ENCODE measurements at regions not wholly inside any gene's neighbourhood (a gene's known extent, or its start where the extent isn't known, plus 50 kb on each side); places are given as distances from the start of the nearest gene placed in this dataset.
A peak's percentile ranks its signal among the peaks of the same experiment; 100 is the strongest.
"Not testable (repeated sequence)": the region's sequence is repeated elsewhere in the genome, so short reads cannot be mapped to it uniquely, and the experiment has no call there.

GRCh38 chr4:58070726-58071125, 960.5 kb upstream of the IGFBP7 start:
- DNase-seq (ENCODE audit: low read depth), result no peak

- no peak for DNase-seq (ENCODE audit: low read depth)
Observed at GRCh38 chr4:58064653-58065052, 954.5 kb upstream of the IGFBP7 start.

DNA sequence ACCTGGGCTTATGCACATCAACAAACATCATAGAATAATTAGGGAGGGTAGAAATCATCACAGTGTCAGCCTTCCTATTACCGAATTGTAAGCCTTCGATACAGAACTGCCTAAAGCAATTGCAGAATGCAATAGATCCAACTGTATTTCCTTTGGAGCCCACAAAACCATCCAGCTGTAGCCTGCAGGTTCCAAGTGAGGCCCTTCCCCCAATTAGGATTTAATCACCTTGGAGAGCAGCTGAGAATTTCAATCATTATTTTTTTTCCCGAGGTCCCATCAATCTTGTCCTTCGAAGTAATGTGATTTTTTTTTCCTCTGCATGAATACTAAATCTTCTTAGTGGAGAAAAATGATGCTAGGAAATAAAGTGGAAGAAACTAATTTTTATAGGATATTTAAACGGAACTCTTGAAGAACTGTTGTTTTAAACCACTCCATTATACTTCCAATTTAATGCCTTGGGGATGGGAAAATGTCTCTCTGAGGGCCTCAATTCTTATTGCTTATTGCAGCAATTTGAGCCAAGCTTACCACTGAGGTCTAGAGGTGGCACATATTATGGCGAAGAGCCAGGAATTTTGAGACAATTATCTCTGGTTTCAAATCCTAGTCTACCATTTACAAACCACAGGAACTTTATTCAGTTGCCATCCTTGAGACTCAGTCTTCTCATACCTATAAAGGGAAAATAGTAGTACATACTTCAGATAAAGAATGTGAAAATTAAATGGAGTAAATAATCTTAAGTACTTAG, 953.4 kb upstream of the IGFBP7 start:
- no peak for DNase-seq (ENCODE audit: low read depth)

- DNase-seq (ENCODE audit: low read depth), result no peak
Observed at GRCh38 chr4:58061967-58062366, 951.8 kb upstream of the IGFBP7 start.

GRCh38 chr4:58050439-58050838, 940.3 kb upstream of the IGFBP7 start:
- DNase-seq (ENCODE audit: low read depth), result no peak

DNA sequence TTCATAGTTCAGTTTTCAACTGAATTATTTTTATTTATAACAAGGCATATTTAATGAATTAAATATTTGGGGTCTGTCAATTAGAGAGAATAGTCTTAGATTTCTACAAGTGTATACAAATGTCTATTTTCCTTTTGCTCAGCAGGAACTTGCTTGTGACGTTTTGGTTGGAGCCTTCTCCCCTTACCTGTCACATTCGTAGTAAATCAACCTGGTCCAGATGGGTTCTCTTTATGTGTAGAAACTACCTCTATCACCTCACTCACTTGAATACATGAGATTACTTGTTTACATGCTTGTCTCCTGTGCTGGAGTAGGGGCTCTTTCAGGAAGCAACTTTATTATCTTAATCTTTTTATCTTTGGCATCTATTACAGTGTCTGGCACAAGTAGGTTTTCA, 938.3 kb upstream of the IGFBP7 start:
- no peak for DNase-seq (ENCODE audit: low read depth)

DNA sequence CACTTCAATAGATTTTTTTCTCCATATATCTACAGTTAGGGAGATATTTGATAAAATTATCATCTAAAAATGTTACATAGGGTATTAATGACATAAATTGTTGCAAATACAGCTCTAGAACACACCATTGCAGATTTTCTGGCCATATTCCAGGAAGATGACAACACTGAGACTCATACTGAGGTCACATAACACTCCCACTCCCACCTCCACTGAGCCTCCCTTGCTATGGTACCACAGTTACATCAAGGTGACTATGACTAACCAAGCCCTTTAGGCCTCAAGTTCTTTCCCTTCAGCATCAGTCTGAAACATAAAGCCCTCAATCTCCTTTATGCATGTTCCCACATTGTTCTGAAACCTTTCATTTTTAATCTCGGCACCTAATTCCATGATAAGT, 932.0 kb upstream of the IGFBP7 start:
- DNase-seq (ENCODE audit: low read depth), result peak; percentile 16

DNA sequence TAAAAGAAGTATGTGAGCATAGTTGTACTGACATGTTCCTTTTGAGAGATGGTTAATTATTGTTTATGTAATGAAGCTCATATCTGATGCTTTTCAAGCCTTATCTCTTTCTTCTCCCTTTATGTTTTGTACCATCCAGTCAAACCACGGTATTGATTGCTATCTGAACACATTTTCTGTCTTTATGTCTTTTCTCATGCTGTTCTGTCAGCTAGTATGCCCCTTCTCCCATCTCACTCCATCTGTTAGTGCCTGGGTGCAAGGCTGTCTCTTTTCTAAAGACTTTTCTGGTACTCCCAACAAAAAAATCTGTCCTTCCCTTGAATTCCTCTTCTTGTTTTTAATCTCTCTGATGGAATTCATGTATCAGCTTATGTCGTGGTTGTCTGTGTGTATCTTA, 883.8 kb upstream of the IGFBP7 start:
- no peak for DNase-seq (ENCODE audit: low read depth)

GRCh38 chr4:57989430-57989829, 879.2 kb upstream of the IGFBP7 start:
- no peak for DNase-seq (ENCODE audit: low read depth)

DNA sequence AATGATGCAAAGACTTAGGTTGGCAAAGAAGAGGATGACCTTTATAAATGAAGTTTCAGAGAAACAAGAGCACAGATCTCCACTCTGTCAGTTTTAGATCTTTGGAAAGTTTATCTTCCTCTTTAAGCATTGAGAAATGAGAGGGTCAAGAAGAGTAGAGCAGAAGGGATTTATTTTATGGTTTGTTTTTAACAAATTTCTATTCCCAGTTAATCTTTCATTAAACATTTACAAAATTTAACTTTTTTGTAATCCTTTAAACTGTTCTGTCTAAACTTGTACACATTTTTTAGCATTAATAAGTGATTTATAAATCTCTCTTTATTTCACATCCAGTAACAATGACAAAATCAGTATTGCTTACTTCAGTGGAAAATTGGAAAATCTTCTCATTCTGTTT, 875.0 kb upstream of the IGFBP7 start:
- DNase-seq (ENCODE audit: low read depth), result no peak

DNA sequence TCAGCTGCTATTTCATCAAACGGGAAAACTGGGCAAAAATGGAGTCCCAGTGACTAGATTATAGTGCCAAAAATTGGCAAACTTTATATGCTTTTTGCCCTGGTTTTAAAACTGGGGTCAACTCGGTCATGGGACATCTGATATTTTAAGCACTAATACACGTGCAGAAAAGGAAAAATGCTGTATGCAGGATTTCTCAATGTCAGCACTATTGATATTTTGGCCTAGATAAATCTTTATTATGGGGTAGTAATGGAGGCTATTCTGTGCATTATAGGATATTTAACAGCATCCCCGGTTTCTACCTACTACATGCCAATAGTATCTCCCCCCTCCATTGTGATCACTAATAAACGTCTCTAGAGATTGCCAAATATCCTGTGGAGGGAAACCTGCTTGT, 870.9 kb upstream of the IGFBP7 start:
- no peak for DNase-seq (ENCODE audit: low read depth)

DNA sequence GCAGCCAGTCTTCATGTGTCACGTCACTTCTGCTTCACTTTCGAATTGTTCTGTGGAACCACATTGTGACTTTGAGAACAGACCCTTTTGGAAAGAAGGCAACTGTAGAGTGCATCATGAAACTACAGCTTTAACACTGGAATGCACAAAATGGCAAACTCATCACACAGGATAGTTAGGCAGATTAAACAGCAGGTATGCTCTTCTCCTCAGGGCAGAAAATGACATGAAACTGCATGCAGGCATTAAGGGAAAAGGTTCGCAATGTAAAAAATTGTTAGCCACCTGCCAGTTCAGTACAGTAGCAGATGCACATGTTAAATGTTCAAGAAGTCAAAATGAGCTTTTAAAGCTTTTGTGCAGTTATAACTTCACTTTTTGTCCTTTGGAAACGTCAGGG, 864.6 kb upstream of the IGFBP7 start:
- no peak for DNase-seq (ENCODE audit: low read depth)

DNA sequence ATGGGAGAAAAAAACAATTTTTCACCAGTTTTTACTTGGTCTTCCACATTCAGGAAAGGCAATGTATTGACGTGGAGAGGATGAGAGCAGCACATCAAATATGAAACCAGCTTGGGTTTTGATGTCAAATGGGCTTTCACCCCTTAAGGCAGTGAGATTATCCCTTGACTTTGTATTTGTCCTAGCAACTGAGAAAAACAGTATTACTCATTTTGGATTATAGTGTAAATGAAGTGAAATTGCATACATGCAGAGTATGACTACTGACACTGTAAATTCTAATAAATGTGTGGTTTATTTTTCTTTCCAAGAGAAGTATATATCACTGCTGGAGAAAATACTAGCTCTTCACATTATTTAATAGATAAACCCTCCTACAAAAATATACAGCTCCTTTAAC, 863.6 kb upstream of the IGFBP7 start:
- DNase-seq (ENCODE audit: low read depth), result no peak

DNA sequence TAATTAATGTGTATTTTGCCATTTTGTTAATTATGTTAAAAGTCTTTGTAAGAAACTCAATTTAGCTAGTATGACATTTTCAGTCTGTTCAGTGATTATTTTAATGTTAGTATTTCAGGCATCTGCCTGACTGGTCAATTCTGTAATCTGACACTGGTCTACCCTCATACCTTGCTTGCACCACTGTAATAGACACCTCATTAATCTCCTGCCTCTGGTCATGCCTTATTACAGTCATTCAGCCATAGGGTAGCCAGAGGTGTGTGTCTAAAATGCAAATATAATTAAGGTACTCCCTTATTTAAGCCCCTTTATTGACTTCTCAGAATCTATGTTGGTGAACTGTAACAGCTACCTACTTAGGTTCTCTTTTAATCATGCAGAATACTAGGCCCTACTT, 861.1 kb upstream of the IGFBP7 start:
- DNase-seq (ENCODE audit: low read depth), result no peak

GRCh38 chr4:57966987-57967760, 857.0 kb upstream of the IGFBP7 start:
- DNase-seq (ENCODE audit: low read depth), result no peak

- not testable (repeated sequence) for DNase-seq (ENCODE audit: low read depth)
Observed at GRCh38 chr4:57965431-57965830, 855.2 kb upstream of the IGFBP7 start.

- no peak for DNase-seq (ENCODE audit: low read depth)
Observed at GRCh38 chr4:57945298-57945697, 835.1 kb upstream of the IGFBP7 start.

GRCh38 chr4:57943682-57944081, 833.5 kb upstream of the IGFBP7 start:
- peak; percentile 3 for DNase-seq (ENCODE audit: low read depth)

DNA sequence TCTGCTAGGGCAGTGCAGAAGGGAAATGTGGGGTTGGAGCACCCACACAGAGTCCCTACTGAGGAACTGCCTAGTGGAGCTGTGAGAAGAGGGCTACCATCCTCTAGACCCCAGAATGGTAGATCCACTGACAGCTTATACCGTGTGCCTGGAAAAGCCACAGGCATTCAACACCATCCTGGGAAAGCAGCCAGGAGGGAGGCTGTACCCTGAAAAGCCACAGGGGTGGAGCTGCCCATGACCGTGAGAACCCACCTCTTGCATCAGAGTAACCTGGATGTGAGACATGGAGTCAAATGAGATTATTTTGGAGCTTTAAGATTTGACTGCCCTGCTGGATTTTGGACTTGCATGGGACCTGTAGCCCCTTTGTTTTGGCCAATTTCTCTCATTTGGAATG, 827.1 kb upstream of the IGFBP7 start:
- DNase-seq (ENCODE audit: low read depth), result peak; percentile 3

GRCh38 chr4:57926311-57926710, 816.1 kb upstream of the IGFBP7 start:
- peak; percentile 30 for DNase-seq (ENCODE audit: low read depth)

- no peak for DNase-seq (ENCODE audit: low read depth)
Observed at GRCh38 chr4:57924951-57925350, 814.8 kb upstream of the IGFBP7 start.

DNA sequence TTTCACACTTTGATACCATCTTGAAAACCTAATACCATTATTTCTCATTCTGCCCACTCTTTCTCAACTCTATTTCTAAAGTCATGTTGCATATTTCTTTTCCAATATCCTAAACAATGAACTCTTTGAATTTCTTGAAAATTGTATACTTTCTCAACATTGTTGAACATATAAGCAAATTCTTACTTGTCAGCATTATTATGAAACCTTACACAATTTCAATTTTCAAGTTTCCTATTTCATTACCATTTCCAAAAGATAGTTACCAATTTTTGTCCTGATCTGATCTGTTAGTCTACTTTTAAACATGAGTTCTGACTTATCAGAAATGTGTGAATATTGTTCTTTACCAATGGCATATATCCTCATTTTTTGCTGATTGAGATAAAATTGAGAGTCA, 806.3 kb upstream of the IGFBP7 start:
- DNase-seq (ENCODE audit: low read depth), result no peak

DNA sequence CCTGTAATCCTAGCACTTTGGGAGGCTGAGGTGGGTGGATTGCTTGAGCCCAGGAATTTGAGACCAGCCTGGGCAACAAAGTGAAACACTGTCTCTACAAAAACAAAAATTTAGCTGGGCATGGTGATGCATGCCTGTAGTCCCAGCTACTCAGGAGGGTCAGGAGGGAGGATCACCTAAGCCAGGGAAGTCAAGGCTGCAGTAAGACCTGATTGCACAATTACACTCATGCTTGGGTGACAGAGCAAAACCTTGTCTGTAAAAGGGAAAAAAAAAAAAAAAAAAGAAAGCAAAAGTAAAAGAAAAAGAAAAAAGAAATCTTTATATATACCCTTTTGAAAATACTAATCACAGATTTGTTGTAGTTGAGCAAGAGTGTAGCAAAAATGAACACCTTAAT, 801.0 kb upstream of the IGFBP7 start:
- no peak for DNase-seq (ENCODE audit: low read depth)
